GM18511 (cell line): ENCODE measurements at regions not wholly inside any gene's neighbourhood (a gene's known extent, or its start where the extent isn't known, plus 50 kb on each side); places are given as distances from the start of the nearest gene placed in this dataset.
"Not testable (repeated sequence)": the region's sequence is repeated elsewhere in the genome, so short reads cannot be mapped to it uniquely, and the experiment has no call there.

Experiments used
- ATAC-seq: cut with Tn5 transposase; IDR thresholded peaks from one replicate; pipeline ENCODE4 v1.9.1; 2021; ENCODE audit warnings: mild to moderate bottlenecking, moderate library complexity; ENCODE audit not compliant: unreplicated experiment

DNA sequence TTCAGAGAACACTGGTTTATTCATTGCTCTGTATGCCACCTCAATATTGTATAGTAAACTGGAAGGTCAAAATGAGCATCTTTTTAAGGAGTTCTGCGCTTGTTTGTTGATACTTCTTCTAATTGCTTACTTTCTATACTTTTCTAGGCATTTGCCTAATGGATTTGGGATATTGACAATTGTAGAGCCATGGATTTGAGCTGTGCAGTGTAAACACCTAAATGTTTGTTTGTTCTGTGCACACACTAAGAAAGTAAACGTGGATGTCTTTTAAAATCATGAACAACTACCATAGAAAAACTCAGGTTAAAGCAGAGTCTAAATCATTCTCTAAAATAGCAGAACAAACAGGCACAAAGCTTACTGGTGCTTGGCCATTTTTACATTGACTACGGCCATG lies 436.6 kb upstream of the GBE1 start:
- ATAC-seq = no peak

DNA sequence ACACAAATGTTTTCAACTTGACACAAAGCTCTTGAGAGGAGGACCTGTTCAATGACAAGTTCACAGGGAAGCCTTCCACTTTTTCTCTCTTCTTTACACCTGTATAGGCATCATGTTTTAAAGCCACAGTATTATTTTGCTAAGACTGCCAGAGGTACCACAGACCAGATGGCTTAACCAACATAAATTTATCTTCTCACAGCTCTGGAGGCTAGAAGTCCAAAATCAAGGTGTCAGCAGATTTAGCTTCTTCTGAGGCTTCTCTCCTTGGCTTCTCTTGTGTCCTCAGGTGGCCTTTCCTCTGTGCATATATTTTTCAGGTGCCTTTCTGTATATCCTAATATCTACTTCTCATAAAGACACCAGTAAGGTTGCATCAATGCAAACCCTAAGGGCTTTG lies 435.2 kb upstream of the GBE1 start:
- no peak for ATAC-seq

DNA sequence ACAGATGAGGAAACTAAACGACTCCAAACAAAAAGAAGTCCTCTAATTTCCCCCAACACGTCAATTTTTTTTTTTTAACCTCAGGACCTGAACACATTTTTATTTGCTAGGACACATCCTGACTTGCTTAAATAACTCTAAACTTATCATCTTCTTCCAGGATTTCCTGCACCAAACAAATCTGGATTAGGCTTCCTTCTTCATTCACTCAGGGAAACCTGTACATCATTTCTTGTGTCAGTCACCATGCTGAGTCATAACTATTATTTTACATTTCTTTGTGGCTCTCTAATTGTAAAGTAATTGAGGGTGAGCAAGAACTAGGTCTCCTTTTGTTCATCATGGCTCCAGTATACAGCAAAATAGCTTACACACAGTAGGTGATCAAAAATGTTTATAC lies 433.4 kb upstream of the GBE1 start:
- no peak for ATAC-seq

DNA sequence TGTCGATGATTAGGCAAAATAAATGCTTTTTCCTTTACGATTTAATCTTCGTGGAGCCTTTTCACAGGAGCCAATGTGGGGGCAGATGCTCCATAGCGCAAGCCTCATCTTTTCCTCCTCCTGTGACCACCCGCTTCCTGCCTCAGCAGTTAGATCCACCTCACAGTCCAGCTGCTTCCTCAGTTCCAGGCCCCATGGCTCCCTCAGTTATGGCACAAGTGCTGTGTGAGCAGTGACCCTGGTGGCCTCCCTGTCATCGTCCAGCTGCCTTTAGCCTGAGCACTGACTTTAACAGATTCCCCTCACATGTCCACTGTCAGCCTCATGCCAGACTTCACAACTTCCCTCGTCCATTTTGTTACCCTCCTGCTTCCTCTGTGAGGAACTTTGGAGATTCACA lies 424.6 kb upstream of the GBE1 start:
- ATAC-seq = no peak

DNA sequence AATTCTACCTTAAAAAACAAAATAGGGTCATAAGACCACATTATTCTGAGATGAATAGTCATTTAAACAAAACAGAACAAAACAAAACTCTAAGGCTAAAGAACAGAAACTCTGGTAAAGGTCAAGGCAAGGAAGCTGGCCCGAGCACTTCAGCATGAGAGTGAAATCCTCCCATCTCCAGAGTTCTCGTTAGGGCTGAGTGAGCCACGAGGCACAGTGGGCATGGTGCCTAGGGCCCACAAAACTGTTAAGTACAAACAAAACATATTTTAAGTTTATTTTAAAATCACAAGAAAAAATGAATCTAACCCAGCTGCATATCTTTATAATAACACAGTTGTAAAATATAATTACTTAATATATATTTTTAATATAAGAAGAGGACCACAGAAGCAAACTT lies 417.8 kb upstream of the GBE1 start:
- ATAC-seq = no peak

DNA sequence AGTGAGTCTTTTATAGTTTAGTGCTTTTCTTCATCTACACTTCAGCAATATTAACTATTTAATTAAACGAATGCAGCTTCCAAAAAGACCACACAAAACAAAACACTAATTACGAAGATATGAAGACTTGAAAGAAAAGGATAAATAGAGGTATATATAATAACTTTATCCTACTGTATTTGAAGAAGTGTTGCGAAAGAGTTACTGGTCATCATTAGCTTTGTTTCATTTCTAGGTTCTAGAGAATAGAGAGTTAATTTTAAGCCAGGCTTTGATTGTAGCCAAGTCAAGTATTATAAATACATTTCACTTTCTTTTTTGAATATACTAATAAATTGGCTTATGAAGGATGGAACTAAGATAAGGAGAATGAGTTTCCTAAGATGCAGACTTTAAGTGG lies 416.8 kb upstream of the GBE1 start:
- no peak for ATAC-seq

DNA sequence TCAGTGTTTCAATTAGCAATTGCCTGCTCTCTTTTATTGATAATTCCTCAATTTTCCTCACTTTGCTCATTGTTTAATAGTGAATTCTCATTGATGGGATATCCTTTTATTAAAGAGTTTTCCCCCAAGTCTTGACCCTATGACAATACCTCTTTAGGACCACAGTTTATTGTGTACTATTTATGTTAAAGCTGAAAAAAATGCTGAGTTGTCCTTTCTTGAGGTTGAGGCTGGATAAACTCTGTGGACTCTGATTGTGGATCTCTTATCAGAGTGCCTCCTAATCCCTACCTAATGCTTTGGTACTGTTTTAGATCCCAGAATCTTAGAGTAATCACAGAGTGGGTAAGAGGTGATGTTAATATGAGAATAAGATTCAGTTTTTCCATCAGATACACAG lies 416.3 kb upstream of the GBE1 start:
- ATAC-seq = no peak

DNA sequence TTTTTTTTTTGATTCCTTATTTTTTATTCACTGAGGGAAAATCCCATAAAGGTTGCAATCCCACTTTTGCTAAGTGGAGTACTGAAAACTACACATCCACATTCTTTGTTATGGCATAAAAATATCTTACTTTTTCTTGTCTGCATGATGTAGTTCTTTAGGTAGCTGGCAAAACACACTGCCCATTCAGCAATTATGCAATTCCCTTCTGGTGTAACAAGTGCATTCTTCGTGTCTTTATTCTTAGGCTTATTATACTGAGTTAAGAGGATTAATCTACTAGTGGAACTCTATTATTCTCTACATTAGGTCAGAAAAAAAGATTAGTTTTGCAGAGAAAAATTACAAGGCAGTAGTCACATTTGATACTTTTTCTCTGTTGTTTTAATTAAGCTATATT lies 403.8 kb upstream of the GBE1 start:
- no peak for ATAC-seq

DNA sequence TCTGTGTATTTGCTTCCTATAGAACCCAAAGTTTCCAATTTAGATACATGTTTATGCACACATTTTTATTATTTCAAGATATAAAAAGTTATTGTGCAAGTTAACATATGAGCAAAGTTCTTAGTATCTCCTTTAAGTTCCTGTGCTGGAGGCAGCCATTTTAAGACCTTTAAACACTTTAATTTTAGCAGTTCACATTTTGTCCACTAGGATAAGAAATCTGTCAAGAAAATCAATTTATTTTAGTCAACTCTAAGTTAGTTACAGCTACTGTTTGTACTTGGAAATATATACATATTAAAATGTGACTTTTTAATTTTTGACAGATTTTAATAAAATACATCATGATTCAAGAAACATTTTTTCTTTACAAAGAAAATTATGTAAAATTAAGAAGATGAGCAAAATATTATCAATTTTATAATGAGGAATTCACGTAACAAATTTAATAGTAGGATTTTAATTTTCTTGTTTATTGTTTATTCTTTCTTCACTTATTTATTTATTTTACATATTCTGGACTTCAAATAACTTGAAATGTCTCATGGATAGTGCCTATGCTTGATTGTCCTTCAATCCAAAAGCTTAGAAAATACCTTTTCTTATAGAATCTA lies 402.6 kb upstream of the GBE1 start:
- peak; percentile 75 for ATAC-seq

DNA sequence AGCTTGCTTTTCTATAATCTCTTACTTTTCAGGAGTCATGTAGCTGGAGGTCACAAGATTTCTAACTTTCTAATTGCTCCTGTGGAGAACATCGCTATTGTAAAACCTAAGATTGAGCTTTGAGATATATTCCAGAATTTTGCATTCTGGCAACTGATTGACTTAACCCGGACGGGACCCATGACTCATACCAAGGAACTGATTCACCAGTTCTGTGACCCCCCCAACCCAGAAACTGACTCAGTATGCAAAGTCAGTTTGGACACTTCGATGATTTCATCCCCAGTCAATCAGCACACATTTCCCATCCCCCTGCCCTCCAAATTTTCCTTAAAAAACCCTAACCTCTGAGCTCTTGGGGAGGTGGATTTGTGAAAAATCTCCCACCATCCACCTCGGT lies 396.5 kb upstream of the GBE1 start:
- no peak for ATAC-seq

DNA sequence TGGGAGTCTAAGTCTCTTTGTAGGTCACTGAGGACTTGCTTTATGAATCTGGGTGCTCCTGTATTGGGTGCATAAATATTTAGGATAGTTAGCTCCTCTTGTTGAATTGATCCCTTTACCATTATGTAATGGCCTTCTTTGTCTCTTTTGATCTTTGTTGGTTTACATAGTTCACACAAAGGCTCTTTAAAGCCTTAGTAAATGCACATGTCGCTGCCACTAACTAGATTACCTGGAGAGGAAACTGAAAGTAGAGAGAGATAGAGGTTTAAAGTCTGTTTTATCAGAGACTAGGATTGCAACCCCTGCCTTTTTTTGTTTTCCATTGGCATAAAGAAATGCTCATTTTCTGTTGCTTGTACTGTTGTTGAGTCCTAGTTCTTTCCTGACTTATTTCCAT lies 392.4 kb upstream of the GBE1 start:
- ATAC-seq = not testable (repeated sequence)

DNA sequence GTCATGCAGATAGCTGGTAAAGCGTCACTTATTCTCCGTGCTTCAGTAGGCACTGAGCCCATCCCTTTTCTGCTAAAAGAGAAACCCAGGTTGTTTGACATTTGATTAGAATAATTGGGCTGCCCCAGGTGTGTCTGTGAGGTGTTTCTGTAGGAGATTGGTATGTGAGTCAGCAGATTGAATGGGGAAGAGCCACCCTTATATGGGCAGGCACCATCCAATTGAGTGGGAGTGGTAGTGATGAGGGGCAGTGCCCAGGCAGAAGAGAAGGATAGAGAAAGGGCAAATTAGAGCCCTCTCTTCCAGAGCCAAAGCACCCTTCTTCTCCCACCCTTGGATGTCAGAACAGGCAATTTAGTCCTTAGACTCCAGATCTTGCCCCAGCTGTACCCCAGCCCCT lies 384.3 kb upstream of the GBE1 start:
- ATAC-seq = no peak

DNA sequence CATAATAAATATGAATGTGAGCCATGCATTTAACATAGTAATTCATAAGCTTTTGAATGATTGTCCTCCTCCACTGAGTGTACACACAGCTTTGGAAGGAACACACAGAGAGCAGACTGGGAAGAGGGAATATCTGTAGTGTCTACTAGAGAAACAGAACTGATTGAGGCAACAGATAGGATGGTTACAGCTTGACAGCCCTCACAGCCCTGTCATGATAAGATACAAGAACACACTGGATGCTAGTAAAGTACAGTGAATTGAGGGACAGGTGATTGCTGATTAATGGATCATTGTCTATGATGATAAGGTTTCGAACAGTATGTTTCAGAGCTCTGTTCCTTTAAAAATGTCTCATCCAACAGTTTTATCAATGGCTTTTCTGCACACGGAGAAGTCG lies 383.4 kb upstream of the GBE1 start:
- no peak for ATAC-seq

DNA sequence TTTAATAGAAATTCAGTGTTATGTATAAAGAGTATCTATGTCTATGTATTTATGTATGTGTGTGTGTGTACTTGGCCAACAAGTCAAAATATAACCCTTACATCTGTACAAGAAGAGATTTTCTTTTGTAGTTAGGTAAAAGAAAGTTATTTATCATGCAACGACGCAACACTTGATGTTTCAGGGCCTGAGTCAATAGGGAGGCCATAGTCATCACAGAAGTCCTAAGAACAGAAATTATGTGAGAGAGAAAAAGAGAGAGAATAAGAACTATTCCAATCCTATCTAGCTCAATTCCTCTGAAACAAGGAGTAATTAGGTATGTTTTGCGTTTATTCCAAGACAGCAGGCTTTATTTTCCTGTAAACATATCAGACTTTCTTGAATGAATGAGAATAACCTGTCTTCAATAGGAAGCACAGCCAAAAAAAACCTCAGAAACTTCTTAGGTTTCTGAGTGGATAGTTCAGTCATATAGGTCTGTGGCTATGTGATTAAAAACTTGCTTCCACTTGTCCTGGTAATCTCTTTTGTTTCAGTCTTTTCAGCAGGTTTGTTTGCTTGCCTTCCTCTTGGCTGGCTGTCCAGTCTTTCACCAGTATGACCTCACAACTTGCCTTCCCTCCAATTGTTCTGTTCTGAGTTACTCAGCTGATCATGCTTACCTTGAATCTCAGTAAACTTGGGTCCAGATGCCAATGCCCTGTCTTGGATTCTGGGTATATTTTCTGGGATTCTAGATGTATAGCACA lies 382.4 kb upstream of the GBE1 start:
- no peak for ATAC-seq

DNA sequence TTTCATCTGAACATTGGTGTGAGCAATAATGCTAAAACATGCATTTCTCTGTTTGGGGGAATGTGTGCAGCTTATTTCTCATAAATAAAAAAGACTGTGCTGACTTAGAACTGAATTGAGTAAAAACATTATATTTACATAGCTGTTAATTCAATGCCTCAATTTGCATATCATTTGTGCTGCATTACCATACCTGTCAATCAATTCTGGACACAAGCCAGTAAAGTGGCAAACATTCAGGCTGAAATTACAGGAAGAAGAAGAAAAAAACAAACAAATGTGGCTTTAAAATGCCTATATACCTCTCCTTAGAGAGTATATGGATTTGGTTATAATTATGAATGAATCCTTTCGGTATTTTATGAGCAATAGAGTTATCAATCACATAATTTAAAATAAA lies 380.1 kb upstream of the GBE1 start:
- no peak for ATAC-seq

DNA sequence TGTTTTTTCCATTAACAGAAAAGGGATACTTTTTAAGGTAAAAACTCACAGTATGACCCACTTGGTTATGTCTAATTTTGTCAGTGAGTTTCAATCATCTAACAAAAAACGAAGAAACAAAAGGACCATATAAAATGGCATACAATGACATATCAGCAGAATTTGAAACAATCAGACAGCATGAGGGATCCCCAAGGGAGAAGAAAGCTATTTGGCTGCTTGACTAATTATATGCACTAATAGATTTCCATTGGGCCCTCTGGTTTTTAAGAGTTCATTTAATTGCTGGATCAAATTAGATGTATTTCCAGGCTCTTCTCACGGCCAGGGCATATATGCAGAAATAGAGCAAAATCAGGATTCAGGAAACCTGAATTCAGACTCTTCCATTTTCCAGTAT lies 376.4 kb upstream of the GBE1 start:
- no peak for ATAC-seq

DNA sequence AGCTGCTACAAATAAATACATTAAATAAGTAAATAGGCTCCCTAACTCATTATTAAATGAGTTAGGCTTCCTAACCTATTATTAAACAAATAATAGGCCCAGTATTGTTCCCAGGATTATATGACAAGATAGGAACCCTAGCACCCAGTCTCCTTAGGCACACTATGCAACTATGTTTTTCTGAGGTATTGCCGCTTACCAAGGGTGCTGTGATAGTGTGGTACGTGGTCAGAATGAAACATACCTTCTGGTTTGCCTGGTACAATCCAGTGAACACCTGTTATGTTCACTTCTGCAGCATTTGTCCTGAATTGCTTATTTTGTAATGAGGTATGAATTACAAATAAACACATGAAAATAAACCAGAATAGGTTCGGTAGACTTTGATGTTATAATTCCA lies 375.6 kb upstream of the GBE1 start:
- ATAC-seq = no peak

DNA sequence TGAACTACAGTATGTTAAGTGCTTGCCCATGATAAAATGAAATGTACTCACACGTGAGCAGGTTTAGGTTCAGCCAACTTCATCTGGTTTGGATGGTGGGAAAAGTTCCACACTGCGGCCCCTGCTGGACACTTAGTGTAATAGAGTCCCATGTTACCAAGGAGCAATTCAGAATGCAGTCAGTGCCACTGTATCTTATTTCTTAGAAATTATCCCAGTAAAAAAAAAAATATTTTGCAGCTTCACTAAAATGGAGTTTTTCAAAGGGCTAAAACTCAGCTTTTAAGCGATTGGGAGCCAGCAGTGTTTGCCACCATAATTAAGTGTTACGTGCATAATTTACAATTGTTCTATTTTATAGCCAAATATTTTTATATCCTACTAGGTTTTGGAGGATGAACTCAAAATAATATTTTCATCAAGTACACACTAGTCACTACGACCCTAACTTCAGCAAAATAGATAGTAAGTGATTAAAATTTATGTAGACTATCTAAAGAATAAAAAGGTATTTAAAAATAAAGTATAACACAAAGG lies 371.7 kb upstream of the GBE1 start:
- ATAC-seq = peak; percentile 88

DNA sequence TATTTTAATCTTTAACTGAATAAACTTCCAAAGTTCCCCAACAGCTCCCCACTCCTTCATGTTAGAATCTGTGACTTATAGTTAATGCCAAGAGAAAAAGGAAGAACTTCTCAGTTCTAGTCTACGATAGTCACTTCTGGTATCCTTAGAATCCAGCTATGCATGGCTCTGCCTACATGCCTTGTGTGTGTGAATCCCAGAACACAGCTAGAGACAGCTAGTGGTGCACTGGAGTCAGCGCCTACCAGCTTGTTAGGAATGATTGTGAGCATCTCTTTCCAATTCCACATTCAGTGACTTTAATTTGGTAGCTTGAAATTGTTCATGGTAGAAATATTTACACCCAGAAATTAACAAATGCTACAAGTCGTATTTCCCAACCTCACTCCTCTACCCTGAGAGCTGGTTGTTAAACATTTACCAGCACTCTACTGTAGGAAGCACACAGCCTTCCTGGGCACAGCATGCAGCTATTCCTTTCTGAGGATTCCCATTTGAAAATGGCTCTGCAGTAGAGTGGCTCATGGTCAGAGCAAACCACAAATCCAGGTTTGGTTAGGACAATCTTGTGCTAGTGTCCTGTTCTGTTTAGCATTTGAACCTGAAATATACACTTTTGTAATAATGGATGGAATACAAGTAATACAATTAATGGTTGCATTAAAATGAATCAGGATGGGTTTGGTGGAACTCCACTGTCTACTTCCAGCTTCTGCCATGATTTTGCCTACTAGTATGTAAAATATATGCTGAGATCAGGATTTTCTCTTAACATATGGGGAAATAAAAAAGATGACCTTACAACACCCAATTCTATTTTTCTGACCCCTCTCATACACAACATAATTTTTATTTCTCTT lies 371.0 kb upstream of the GBE1 start:
- ATAC-seq = peak; percentile 9

DNA sequence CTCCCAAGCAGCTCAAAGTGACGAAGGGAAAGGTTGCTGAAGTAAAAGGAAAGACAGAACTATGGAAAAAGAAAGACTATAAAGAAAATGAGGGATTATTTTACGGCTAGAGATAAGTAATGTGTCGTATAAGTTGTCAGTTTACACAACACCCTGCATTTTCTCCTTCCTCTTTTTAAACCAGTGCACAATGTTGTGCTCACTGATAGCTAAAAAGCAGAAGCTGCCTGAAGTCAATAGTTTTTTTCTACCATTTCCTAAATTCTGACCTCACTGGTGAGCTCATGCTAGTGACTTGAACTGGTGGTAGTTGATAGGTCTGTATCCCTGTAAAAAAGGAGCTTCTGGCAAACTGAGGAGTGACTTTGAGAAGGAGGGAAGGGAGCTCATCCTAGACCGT lies 368.6 kb upstream of the GBE1 start:
- ATAC-seq = no peak

DNA sequence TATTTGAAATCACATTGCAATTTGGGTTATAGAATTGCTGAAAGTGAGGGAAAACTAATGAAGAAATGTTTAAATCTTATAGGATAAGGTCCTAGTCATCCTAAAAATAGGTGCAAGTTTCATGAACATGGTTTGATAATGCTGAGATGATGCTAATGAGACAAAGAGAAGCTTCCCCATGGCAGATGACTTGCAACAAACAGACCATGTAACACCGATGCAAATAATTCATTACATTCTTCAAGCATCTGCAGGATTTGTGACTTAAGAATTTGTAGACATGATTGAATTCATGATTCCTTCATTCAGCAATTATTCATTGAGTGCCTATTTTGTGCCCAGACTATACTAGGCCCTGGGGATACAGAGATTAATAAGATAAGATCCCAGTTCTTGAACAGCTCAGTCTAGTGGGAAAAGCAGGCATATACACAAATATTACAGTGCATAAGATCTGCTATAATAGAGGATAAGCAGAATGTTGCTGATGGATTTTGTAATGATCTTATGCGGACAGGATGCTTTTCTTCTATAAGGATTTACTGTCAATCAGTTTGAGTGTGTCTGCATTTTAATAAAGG lies 367.9 kb upstream of the GBE1 start:
- ATAC-seq = no peak
